SJSA1 (cell line): ENCODE measurements at regions not wholly inside any gene's neighbourhood (a gene's known extent, or its start where the extent isn't known, plus 50 kb on each side); places are given as distances from the start of the nearest gene placed in this dataset.

ENCODE experiments used
- DNase-seq, 2 experiments: peaks; one replicate each; pipeline ENCODE4 v3.0.0-alpha.2; 2015 to 2020; ENCODE audit warnings: low spot score in 2 of 2, low read depth in 1 of 2
- H3K27ac ChIP-seq: fragments of 250-450 bp; sonication (Bioruptor Pico); 2 replicates; pipeline ENCODE4 v1.5.1; 2020; ENCODE audit warnings: mild to moderate bottlenecking, moderate library complexity
- H3K27me3 ChIP-seq: fragments of 250-450 bp; sonication (Bioruptor Pico); replicated peaks from 2 replicates; pipeline ENCODE4 v1.5.1; 2020; ENCODE audit warnings: mild to moderate bottlenecking, moderate library complexity
- H3K36me3 ChIP-seq: fragments of 250-450 bp; sonication (Bioruptor Pico); 2 replicates; pipeline ENCODE4 v1.5.1; 2020; ENCODE audit warnings: mild to moderate bottlenecking
- H3K4me1 ChIP-seq: fragments of 250-450 bp; sonication (Bioruptor Pico); replicated peaks from 2 replicates; pipeline ENCODE4 v1.6.1; 2021; ENCODE audit warnings: mild to moderate bottlenecking
- H3K4me3 ChIP-seq: fragments of 250-450 bp; sonication (Bioruptor Pico); 2 replicates; pipeline ENCODE4 v1.5.1; 2020; ENCODE audit warnings: mild to moderate bottlenecking
- H3K9me3 ChIP-seq: fragments of 250-450 bp; sonication (Bioruptor Pico); replicated peaks from 2 replicates; pipeline ENCODE4 v1.5.1; 2020; ENCODE audit warnings: mild to moderate bottlenecking

GRCh38 chr4:120435179-120435578 lies 368.5 kb upstream of the MAD2L1 start:
- DNase-seq = no peak
- H3K27me3 ChIP-seq = no peaks in the 10 kb centered on the region; the same call in 1 of the 2 replicates
- no peak overlapping the region for H3K27ac ChIP-seq
- no peak overlapping the region for H3K4me3 ChIP-seq
- no peaks in the 10 kb centered on the region for H3K36me3 ChIP-seq
- no peaks in the 10 kb centered on the region for H3K9me3 ChIP-seq
- no peaks in the 10 kb centered on the region for H3K4me1 ChIP-seq

GRCh38 chr4:120434756-120435155 lies 368.1 kb upstream of the MAD2L1 start:
- Histone ChIP-seq H3K36me3 (no peaks in the 10 kb centered on the region), H3K9me3 (no peaks in the 10 kb centered on the region), H3K27ac (no peak overlapping the region), H3K4me3 (no peak overlapping the region), H3K27me3 (no peaks in the 10 kb centered on the region; the same call in 1 of the 2 replicates), H3K4me1 (no peaks in the 10 kb centered on the region)
- no peak for DNase-seq

GRCh38 chr4:120432301-120432860 lies 365.7 kb upstream of the MAD2L1 start:
- no peaks in the 10 kb centered on the region for H3K9me3 ChIP-seq

GRCh38 chr4:120431180-120431579 lies 364.5 kb upstream of the MAD2L1 start:
- Histone ChIP-seq H3K4me3 (no peak overlapping the region), H3K36me3 (no peaks in the 10 kb centered on the region), H3K9me3 (no peaks in the 10 kb centered on the region), H3K27ac (no peak overlapping the region), H3K27me3 (no peaks in the 10 kb centered on the region; the same call in 1 of the 2 replicates), H3K4me1 (no peaks in the 10 kb centered on the region)
- no peak for DNase-seq

More at GRCh38 chr4:120432301-120432860, 365.7 kb upstream of the MAD2L1 start:
- no peaks in the 10 kb centered on the region; the same call in 1 of the 2 replicates for H3K27me3 ChIP-seq
- no peaks in the 10 kb centered on the region for H3K36me3 ChIP-seq
- no peaks in the 10 kb centered on the region for H3K4me1 ChIP-seq
- no peak overlapping the region for H3K27ac ChIP-seq
- H3K4me3 ChIP-seq = no peak overlapping the region
- no peak for DNase-seq

GRCh38 chr4:120418146-120418545 lies 351.5 kb upstream of the MAD2L1 start:
- no peaks in the 10 kb centered on the region for H3K27me3 ChIP-seq
- H3K4me1 ChIP-seq = no peaks in the 10 kb centered on the region
- DNase-seq = no peak
- H3K9me3 ChIP-seq = no peaks in the 10 kb centered on the region
- H3K36me3 ChIP-seq = no peaks in the 10 kb centered on the region
- no peak overlapping the region for H3K27ac ChIP-seq
- H3K4me3 ChIP-seq = no peak overlapping the region

GRCh38 chr4:120415896-120416295 lies 349.2 kb upstream of the MAD2L1 start:
- Histone ChIP-seq H3K27ac (no peak overlapping the region), H3K9me3 (no peaks in the 10 kb centered on the region), H3K4me1 (no peaks in the 10 kb centered on the region), H3K27me3 (no peaks in the 10 kb centered on the region), H3K4me3 (no peak overlapping the region), H3K36me3 (no peaks in the 10 kb centered on the region)
- DNase-seq = no peak

GRCh38 chr4:120406960-120407359 lies 340.3 kb upstream of the MAD2L1 start:
- Histone ChIP-seq H3K9me3 (no peaks in the 10 kb centered on the region), H3K4me3 (no peak overlapping the region), H3K4me1 (no peaks in the 10 kb centered on the region), H3K36me3 (no peaks in the 10 kb centered on the region), H3K27me3 (no peaks in the 10 kb centered on the region), H3K27ac (no peak overlapping the region)
- no peak for DNase-seq

GRCh38 chr4:120403296-120403695 lies 336.6 kb upstream of the MAD2L1 start:
- Histone ChIP-seq H3K9me3 (no peaks in the 10 kb centered on the region), H3K27me3 (no peaks in the 10 kb centered on the region), H3K4me1 (no peaks in the 10 kb centered on the region), H3K27ac (no peak overlapping the region), H3K36me3 (no peaks in the 10 kb centered on the region), H3K4me3 (no peak overlapping the region)
- no peak for DNase-seq

GRCh38 chr4:120400441-120400840 lies 333.8 kb upstream of the MAD2L1 start:
- no peaks in the 10 kb centered on the region for H3K9me3 ChIP-seq
- no peak for DNase-seq
- H3K4me1 ChIP-seq = no peaks in the 10 kb centered on the region

GRCh38 chr4:120399826-120400225 lies 333.2 kb upstream of the MAD2L1 start:
- H3K4me3 ChIP-seq = no peak overlapping the region
- no peak overlapping the region for H3K27ac ChIP-seq
- H3K9me3 ChIP-seq = no peaks in the 10 kb centered on the region
- no peaks in the 10 kb centered on the region for H3K4me1 ChIP-seq
- DNase-seq = no peak
- H3K27me3 ChIP-seq = no peaks in the 10 kb centered on the region
- H3K36me3 ChIP-seq = no peaks in the 10 kb centered on the region

More at GRCh38 chr4:120400441-120400840, 333.8 kb upstream of the MAD2L1 start:
- H3K36me3 ChIP-seq = no peaks in the 10 kb centered on the region
- no peak overlapping the region for H3K4me3 ChIP-seq
- H3K27me3 ChIP-seq = no peaks in the 10 kb centered on the region
- no peak overlapping the region for H3K27ac ChIP-seq

- Histone ChIP-seq H3K4me1 (no peaks in the 10 kb centered on the region), H3K27ac (no peak overlapping the region), H3K4me3 (no peak overlapping the region), H3K36me3 (no peaks in the 10 kb centered on the region), H3K27me3 (no peaks in the 10 kb centered on the region), H3K9me3 (no peaks in the 10 kb centered on the region)
- no peak for DNase-seq
Observed at GRCh38 chr4:120395746-120396145, 329.1 kb upstream of the MAD2L1 start.

GRCh38 chr4:120355881-120356280 lies 289.2 kb upstream of the MAD2L1 start:
- Histone ChIP-seq H3K4me1 (no peaks in the 10 kb centered on the region), H3K4me3 (no peak overlapping the region), H3K27me3 (no peaks in the 10 kb centered on the region; the same call in 1 of the 2 replicates), H3K9me3 (no peaks in the 10 kb centered on the region), H3K36me3 (no peaks in the 10 kb centered on the region), H3K27ac (no peak overlapping the region)
- DNase-seq = no peak

- H3K36me3 ChIP-seq = no peaks in the 10 kb centered on the region
Observed at GRCh38 chr4:120354381-120354780, 287.7 kb upstream of the MAD2L1 start.

GRCh38 chr4:120353235-120353634 lies 286.6 kb upstream of the MAD2L1 start:
- H3K27ac ChIP-seq = no peak overlapping the region
- no peak overlapping the region for H3K4me3 ChIP-seq

More at GRCh38 chr4:120354381-120354780, 287.7 kb upstream of the MAD2L1 start:
- Histone ChIP-seq H3K9me3 (no peaks in the 10 kb centered on the region), H3K27ac (no peak overlapping the region), H3K27me3 (no peaks in the 10 kb centered on the region; the same call in 1 of the 2 replicates), H3K4me3 (no peak overlapping the region), H3K4me1 (no peaks in the 10 kb centered on the region)
- DNase-seq = no peak

GRCh38 chr4:120352739-120353138 lies 286.1 kb upstream of the MAD2L1 start:
- H3K4me1 ChIP-seq = no peaks in the 10 kb centered on the region
- H3K4me3 ChIP-seq = no peak overlapping the region
- no peak for DNase-seq
- H3K9me3 ChIP-seq = no peaks in the 10 kb centered on the region
- no peaks in the 10 kb centered on the region for H3K27me3 ChIP-seq
- H3K27ac ChIP-seq = no peak overlapping the region
- H3K36me3 ChIP-seq = no peaks in the 10 kb centered on the region

More at GRCh38 chr4:120353235-120353634, 286.6 kb upstream of the MAD2L1 start:
- DNase-seq = no peak
- Histone ChIP-seq H3K27me3 (no peaks in the 10 kb centered on the region), H3K36me3 (no peaks in the 10 kb centered on the region), H3K4me1 (no peaks in the 10 kb centered on the region), H3K9me3 (no peaks in the 10 kb centered on the region)
